SU-DHL-6 (cell line): ENCODE measurements at regions not wholly inside any gene's neighbourhood (a gene's known extent, or its start where the extent isn't known, plus 50 kb on each side); places are given as distances from the start of the nearest gene placed in this dataset.

ENCODE experiments used
- H2AFZ ChIP-seq: fragments of 200-600 bp; sonication (generic); 2 replicates; pipeline ENCODE4 v1.6.1; 2014; ENCODE audit warnings: low read depth, mild to moderate bottlenecking, moderate library complexity, mixed read lengths, antibody characterized with exemption, low read length; ENCODE audit not compliant: severe bottlenecking
- H3F3A ChIP-seq: fragments of 200-600 bp; shearing (Covaris generic); 2 replicates; pipeline ENCODE4 v1.6.0; 2016; ENCODE audit warnings: antibody characterized with exemption, mild to moderate bottlenecking; ENCODE audit not compliant: insufficient read depth
- H3K27ac ChIP-seq: fragments of 200-600 bp; sonication (generic); 2 replicates; pipeline ENCODE4 v1.5.1; 2016; ENCODE audit warnings: low read depth, mild to moderate bottlenecking, low read length, moderate library complexity, mixed read lengths
- H3K27me3 ChIP-seq: fragments of 200-600 bp; sonication (generic), shearing (Covaris generic); 2 replicates; pipeline ENCODE4 v1.6.0; 2014; ENCODE audit warnings: mild to moderate bottlenecking, low read length
- H3K36me3 ChIP-seq: fragments of 200-600 bp; sonication (generic); 2 replicates; pipeline ENCODE4 v1.6.1; 2014; ENCODE audit warnings: mild to moderate bottlenecking, low read length, mixed read lengths
- H3K4me2 ChIP-seq: fragments of 300-600, 200-600 bp; shearing (Covaris generic), sonication (generic); 2 replicates; pipeline ENCODE4 v1.6.0; 2014; ENCODE audit warnings: low read length, low read depth, mild to moderate bottlenecking; ENCODE audit not compliant: poor library complexity, severe bottlenecking
- H3K4me3 ChIP-seq: fragments of 200-600 bp; sonication (generic); 2 replicates; pipeline ENCODE4 v1.5.1; 2014; ENCODE audit warnings: antibody characterized with exemption, low read length, mild to moderate bottlenecking, mixed read lengths; ENCODE audit not compliant: insufficient read depth, poor library complexity, severe bottlenecking
- H3K79me2 ChIP-seq: fragments of 200-600 bp; sonication (generic); 2 replicates; pipeline ENCODE4 v1.6.1; 2014; ENCODE audit warnings: mild to moderate bottlenecking, low read length, moderate library complexity; ENCODE audit not compliant: insufficient read depth
- H3K9ac ChIP-seq: fragments of 200-600 bp; sonication (generic); 2 replicates; pipeline ENCODE4 v1.7.0; 2014; ENCODE audit warnings: mild to moderate bottlenecking, low read length
- H3K9me2 ChIP-seq: fragments of 200-600 bp; sonication (generic); replicated peaks from 2 replicates; pipeline ENCODE4 v1.6.1; 2014; ENCODE audit warnings: low read length; ENCODE audit not compliant: insufficient read depth
- H3K9me3 ChIP-seq: fragments of 200-600 bp; sonication (generic); 2 replicates; pipeline ENCODE4 v1.6.1; 2014; ENCODE audit warnings: low read length, mixed read lengths; ENCODE audit not compliant: insufficient read depth
- H4K20me1 ChIP-seq: fragments of 200-600 bp; sonication (generic); 2 replicates; pipeline ENCODE4 v1.6.1; 2014; ENCODE audit warnings: low read depth, mild to moderate bottlenecking, antibody characterized with exemption, low read length, moderate library complexity, mixed read lengths
- CTCF ChIP-seq: fragments of 200-600 bp; sonication (generic); IDR thresholded peaks from one replicate; pipeline ENCODE4 v1.5.1; 2017; ENCODE audit warnings: antibody characterized with exemption, mild to moderate bottlenecking, low read length, moderate library complexity; ENCODE audit not compliant: insufficient read depth, poor library complexity, severe bottlenecking
- EZH2phosphoT487 ChIP-seq: fragments of 200-600 bp; sonication (generic), shearing (Covaris generic); conservative IDR thresholded peaks from 2 replicates; pipeline ENCODE4 v1.6.1; 2018; ENCODE audit warnings: mild to moderate bottlenecking, antibody characterized with exemption, low read length, moderate library complexity, mixed read lengths

GRCh38 chr1:67583462-67583950 is 101.5 kb upstream of the GADD45A start:
- H3K4me3 ChIP-seq: no peak overlapping the region
- no peaks in the 10 kb centered on the region for H3K36me3 ChIP-seq
- H3K9ac ChIP-seq: no peak overlapping the region
- no peaks in the 10 kb centered on the region for H4K20me1 ChIP-seq
- H3K4me2 ChIP-seq: no peak overlapping the region
- H3K9me2 ChIP-seq: no peaks in the 10 kb centered on the region
- no peaks in the 10 kb centered on the region for H3K79me2 ChIP-seq
- TF ChIP-seq EZH2phosphoT487: no peak
- no peak for TF ChIP-seq CTCF
- H3K27me3 ChIP-seq: no peaks in the 10 kb centered on the region
- no peak overlapping the region for H3K27ac ChIP-seq
- no peak overlapping the region for H2AFZ ChIP-seq
- no peaks in the 10 kb centered on the region for H3K9me3 ChIP-seq
- no peaks in the 10 kb centered on the region for H3F3A ChIP-seq

GRCh38 chr1:67584938-67585337 is 100.1 kb upstream of the GADD45A start:
- Histone ChIP-seq H3K9me3 (no peaks in the 10 kb centered on the region), H3K4me3 (no peak overlapping the region), H2AFZ (no peak overlapping the region), H3K4me2 (no peak overlapping the region), H3K79me2 (no peaks in the 10 kb centered on the region), H3K36me3 (no peaks in the 10 kb centered on the region), H3K9me2 (no peaks in the 10 kb centered on the region), H3K27me3 (no peaks in the 10 kb centered on the region), H3K9ac (no peak overlapping the region), H4K20me1 (no peaks in the 10 kb centered on the region), H3K27ac (no peak overlapping the region), H3F3A (no peaks in the 10 kb centered on the region)
- TF ChIP-seq CTCF: no peak
- no peak for TF ChIP-seq EZH2phosphoT487

- TF ChIP-seq EZH2phosphoT487 (no peak), CTCF (no peak)
- Histone ChIP-seq H3K9me3 (no peaks in the 10 kb centered on the region), H3K4me3 (no peak overlapping the region), H3K36me3 (no peaks in the 10 kb centered on the region), H3F3A (no peaks in the 10 kb centered on the region), H3K27me3 (no peaks in the 10 kb centered on the region), H3K9me2 (no peaks in the 10 kb centered on the region), H3K4me2 (no peak overlapping the region), H3K9ac (no peak overlapping the region), H4K20me1 (no peaks in the 10 kb centered on the region), H3K79me2 (no peaks in the 10 kb centered on the region), H3K27ac (no peak overlapping the region), H2AFZ (no peak overlapping the region)
Observed at GRCh38 chr1:67586596-67586995, 98.4 kb upstream of the GADD45A start.
